ENCODE measurements at regions not wholly inside any gene's neighbourhood (a gene's known extent, or its start where the extent isn't known, plus 50 kb on each side); places are given as distances from the start of the nearest gene placed in this dataset.

DNA sequence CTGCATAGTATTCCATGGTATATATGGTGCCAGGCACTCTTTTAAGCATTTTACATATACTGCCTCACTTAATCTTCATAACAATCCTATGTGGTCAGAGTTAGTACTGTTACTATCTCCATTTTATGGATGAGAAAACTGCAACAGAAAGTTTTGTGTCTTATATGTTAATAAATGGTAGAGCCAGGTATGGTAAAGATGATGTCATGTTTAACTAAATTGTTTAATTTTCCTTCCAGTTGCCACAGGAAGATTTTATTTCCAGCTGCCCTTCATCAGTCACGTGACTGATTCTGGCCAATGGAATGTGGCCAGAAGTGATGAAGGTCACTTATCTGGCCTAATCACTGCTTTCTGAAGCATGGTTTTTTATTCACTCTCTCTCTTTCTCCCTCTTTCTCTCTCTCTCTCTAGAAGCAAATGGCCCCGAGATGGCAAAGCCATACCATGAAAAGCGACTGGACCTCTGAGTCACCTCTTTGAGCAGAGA, 75.7 kb upstream of the BTBD3 start:
- H3K9ac ChIP-seq (ENCODE audit: low read depth in 1 of 2, low read length in 2 of 2) = no peak overlapping the region
- no peaks in the 10 kb centered on the region for H3K36me3 ChIP-seq (ENCODE audit: control insufficient read depth in 2 of 2, insufficient read depth in 2 of 2, low read length in 2 of 2)
- no peak overlapping the region for H3K27ac ChIP-seq (ENCODE audit: low read depth in 2 of 2, low read length in 2 of 2)
- no peaks in the 10 kb centered on the region for H3K9me3 ChIP-seq (ENCODE audit: control insufficient read depth in 2 of 2, low read length in 2 of 2)
- no peaks in the 10 kb centered on the region for H3K27me3 ChIP-seq (ENCODE audit: control insufficient read depth in 2 of 2, insufficient read depth in 2 of 2, low read length in 2 of 2)
- H3K4me1 ChIP-seq (ENCODE audit: control insufficient read depth in 2 of 2, insufficient read depth in 2 of 2, low read length in 2 of 2) = no peaks in the 10 kb centered on the region
- no peak overlapping the region for H3K4me3 ChIP-seq (ENCODE audit: low read length in 2 of 2)

- H3K36me3 ChIP-seq (ENCODE audit: control insufficient read depth in 2 of 2, insufficient read depth in 2 of 2, low read length in 2 of 2) = no peaks in the 10 kb centered on the region
- no peaks in the 10 kb centered on the region for H3K4me1 ChIP-seq (ENCODE audit: control insufficient read depth in 2 of 2, insufficient read depth in 2 of 2, low read length in 2 of 2)
- no peaks in the 10 kb centered on the region for H3K9me3 ChIP-seq (ENCODE audit: control insufficient read depth in 2 of 2, low read length in 2 of 2)
- H3K27ac ChIP-seq (ENCODE audit: low read depth in 2 of 2, low read length in 2 of 2) = no peak overlapping the region
- H3K27me3 ChIP-seq (ENCODE audit: control insufficient read depth in 2 of 2, insufficient read depth in 2 of 2, low read length in 2 of 2) = no peaks in the 10 kb centered on the region
- no peak overlapping the region for H3K4me3 ChIP-seq (ENCODE audit: low read length in 2 of 2)
- no peak overlapping the region for H3K9ac ChIP-seq (ENCODE audit: low read depth in 1 of 2, low read length in 2 of 2)
These were observed 74.4 kb upstream of the BTBD3 start for GRCh38 chr20:11843289-11843688.

- Histone ChIP-seq H3K9me3 (ENCODE audit: control insufficient read depth in 2 of 2, low read length in 2 of 2) (no peaks in the 10 kb centered on the region), H3K9ac (ENCODE audit: low read depth in 1 of 2, low read length in 2 of 2) (no peak overlapping the region), H3K27ac (ENCODE audit: low read depth in 2 of 2, low read length in 2 of 2) (no peak overlapping the region), H3K4me3 (ENCODE audit: low read length in 2 of 2) (no peak overlapping the region), H3K4me1 (ENCODE audit: control insufficient read depth in 2 of 2, insufficient read depth in 2 of 2, low read length in 2 of 2) (no peaks in the 10 kb centered on the region), H3K27me3 (ENCODE audit: control insufficient read depth in 2 of 2, insufficient read depth in 2 of 2, low read length in 2 of 2) (no peaks in the 10 kb centered on the region), H3K36me3 (ENCODE audit: control insufficient read depth in 2 of 2, insufficient read depth in 2 of 2, low read length in 2 of 2) (no peaks in the 10 kb centered on the region)
These were observed 73.0 kb upstream of the BTBD3 start for GRCh38 chr20:11844691-11845090.

- H3K4me1 ChIP-seq (ENCODE audit: control insufficient read depth in 2 of 2, insufficient read depth in 2 of 2, low read length in 2 of 2) = no peaks in the 10 kb centered on the region
- no peak overlapping the region for H3K4me3 ChIP-seq (ENCODE audit: low read length in 2 of 2)
- H3K9ac ChIP-seq (ENCODE audit: low read depth in 1 of 2, low read length in 2 of 2) = no peak overlapping the region
- H3K27me3 ChIP-seq (ENCODE audit: control insufficient read depth in 2 of 2, insufficient read depth in 2 of 2, low read length in 2 of 2) = no peaks in the 10 kb centered on the region
- no peaks in the 10 kb centered on the region for H3K36me3 ChIP-seq (ENCODE audit: control insufficient read depth in 2 of 2, insufficient read depth in 2 of 2, low read length in 2 of 2)
- H3K27ac ChIP-seq (ENCODE audit: low read depth in 2 of 2, low read length in 2 of 2) = no peak overlapping the region
- no peaks in the 10 kb centered on the region for H3K9me3 ChIP-seq (ENCODE audit: control insufficient read depth in 2 of 2, low read length in 2 of 2)
These were observed 72.4 kb upstream of the BTBD3 start for GRCh38 chr20:11845340-11845739.

DNA sequence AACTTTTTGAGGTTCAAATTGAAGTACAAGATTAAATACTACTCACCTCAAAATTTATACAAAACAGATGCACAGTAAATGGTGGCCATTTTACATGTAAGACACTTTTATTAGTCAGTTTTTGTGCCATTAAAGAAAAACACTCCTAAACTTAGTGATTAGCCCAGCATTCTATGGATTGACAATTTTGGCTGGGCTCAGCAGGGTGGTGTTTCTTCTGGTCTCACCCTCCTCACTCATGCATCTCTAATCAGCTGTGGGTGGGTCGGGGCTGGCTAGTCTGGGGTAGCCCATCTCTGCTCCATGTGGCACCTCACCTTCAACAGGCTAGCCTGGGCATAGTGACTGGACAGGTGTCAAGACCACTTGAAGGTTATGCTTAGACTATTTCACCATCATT, 71.6 kb upstream of the BTBD3 start:
- Histone ChIP-seq H3K9ac (ENCODE audit: low read depth in 1 of 2, low read length in 2 of 2) (no peak overlapping the region), H3K27ac (ENCODE audit: low read depth in 2 of 2, low read length in 2 of 2) (no peak overlapping the region), H3K27me3 (ENCODE audit: control insufficient read depth in 2 of 2, insufficient read depth in 2 of 2, low read length in 2 of 2) (no peaks in the 10 kb centered on the region), H3K9me3 (ENCODE audit: control insufficient read depth in 2 of 2, low read length in 2 of 2) (no peaks in the 10 kb centered on the region), H3K4me1 (ENCODE audit: control insufficient read depth in 2 of 2, insufficient read depth in 2 of 2, low read length in 2 of 2) (no peaks in the 10 kb centered on the region), H3K36me3 (ENCODE audit: control insufficient read depth in 2 of 2, insufficient read depth in 2 of 2, low read length in 2 of 2) (no peaks in the 10 kb centered on the region), H3K4me3 (ENCODE audit: low read length in 2 of 2) (no peak overlapping the region)

GRCh38 chr20:11847827-11848226, 69.9 kb upstream of the BTBD3 start:
- no peak overlapping the region for H3K9ac ChIP-seq (ENCODE audit: low read depth in 1 of 2, low read length in 2 of 2)
- H3K9me3 ChIP-seq (ENCODE audit: control insufficient read depth in 2 of 2, low read length in 2 of 2) = no peaks in the 10 kb centered on the region
- H3K36me3 ChIP-seq (ENCODE audit: control insufficient read depth in 2 of 2, insufficient read depth in 2 of 2, low read length in 2 of 2) = no peaks in the 10 kb centered on the region
- no peaks in the 10 kb centered on the region for H3K4me1 ChIP-seq (ENCODE audit: control insufficient read depth in 2 of 2, insufficient read depth in 2 of 2, low read length in 2 of 2)
- no peak overlapping the region for H3K27ac ChIP-seq (ENCODE audit: low read depth in 2 of 2, low read length in 2 of 2)
- no peaks in the 10 kb centered on the region for H3K27me3 ChIP-seq (ENCODE audit: control insufficient read depth in 2 of 2, insufficient read depth in 2 of 2, low read length in 2 of 2)
- no peak overlapping the region for H3K4me3 ChIP-seq (ENCODE audit: low read length in 2 of 2)

DNA sequence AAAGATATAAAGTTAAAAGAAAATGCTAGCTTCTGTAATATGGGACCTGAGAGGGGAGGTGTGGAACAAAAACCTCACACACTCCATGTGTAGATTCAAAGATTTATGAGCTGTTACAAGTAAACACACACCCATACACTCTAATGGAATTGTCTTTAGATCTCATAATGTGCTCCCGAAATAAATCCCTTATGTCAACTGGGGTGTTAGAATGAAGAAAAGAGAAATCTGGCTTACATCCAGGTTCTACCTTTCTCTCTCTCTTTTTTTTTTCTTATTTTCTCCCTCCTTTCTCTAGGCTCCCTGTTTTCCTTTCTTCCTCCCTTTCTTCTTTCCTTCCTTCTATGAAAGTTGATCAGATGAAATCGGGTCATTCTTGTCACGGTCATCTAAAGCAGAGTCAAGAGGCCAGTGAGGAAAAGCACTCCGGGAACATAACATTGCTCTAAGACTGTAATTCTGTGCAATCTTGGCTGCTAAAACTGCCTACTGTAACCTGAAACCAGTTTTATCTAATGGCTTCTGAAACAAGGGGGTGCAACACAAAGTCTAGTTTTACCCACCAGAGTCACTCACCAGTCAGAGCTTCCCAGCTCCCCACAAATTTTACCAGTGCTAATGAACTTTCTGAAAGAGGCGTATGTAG, 68.3 kb upstream of the BTBD3 start:
- Histone ChIP-seq H3K4me1 (ENCODE audit: control insufficient read depth in 2 of 2, insufficient read depth in 2 of 2, low read length in 2 of 2) (no peaks in the 10 kb centered on the region), H3K4me3 (ENCODE audit: low read length in 2 of 2) (no peak overlapping the region), H3K27ac (ENCODE audit: low read depth in 2 of 2, low read length in 2 of 2) (no peak overlapping the region), H3K27me3 (ENCODE audit: control insufficient read depth in 2 of 2, insufficient read depth in 2 of 2, low read length in 2 of 2) (no peaks in the 10 kb centered on the region), H3K36me3 (ENCODE audit: control insufficient read depth in 2 of 2, insufficient read depth in 2 of 2, low read length in 2 of 2) (no peaks in the 10 kb centered on the region), H3K9ac (ENCODE audit: low read depth in 1 of 2, low read length in 2 of 2) (no peak overlapping the region), H3K9me3 (ENCODE audit: control insufficient read depth in 2 of 2, low read length in 2 of 2) (no peaks in the 10 kb centered on the region)

DNA sequence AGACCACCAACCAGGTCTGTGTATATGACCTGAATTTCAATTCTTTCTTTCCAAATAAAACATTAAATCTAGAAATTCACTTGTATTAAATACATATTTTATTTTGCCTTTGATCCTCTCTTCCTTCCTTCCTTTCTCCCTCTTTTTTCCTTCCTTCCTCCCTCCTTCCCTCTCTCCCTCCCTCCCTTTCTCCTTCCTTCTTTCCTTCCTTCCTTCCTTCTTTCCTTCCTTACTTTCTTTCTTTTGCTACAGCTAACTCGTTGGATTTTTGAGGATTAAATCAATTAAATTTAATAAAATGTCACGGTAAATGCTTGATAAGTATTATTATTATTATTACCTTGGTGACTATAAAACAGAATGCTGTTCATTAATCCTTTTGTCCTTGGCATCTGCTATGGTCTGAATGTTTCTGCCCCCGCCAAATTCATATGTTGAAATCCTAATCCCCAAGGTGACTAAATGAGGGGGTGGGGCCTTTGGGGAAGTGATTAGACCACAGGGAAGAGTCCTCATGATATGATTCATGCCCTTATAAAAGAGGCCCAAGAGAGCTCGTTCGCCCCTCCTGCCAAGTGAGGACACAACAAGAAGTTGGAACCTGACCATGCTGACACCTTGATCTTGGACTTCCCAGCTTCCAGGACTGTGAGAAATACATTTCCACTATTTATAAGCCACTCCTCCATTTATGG, 67.6 kb upstream of the BTBD3 start:
- Histone ChIP-seq H3K4me1 (ENCODE audit: control insufficient read depth in 2 of 2, insufficient read depth in 2 of 2, low read length in 2 of 2) (no peaks in the 10 kb centered on the region), H3K36me3 (ENCODE audit: control insufficient read depth in 2 of 2, insufficient read depth in 2 of 2, low read length in 2 of 2) (no peaks in the 10 kb centered on the region), H3K27me3 (ENCODE audit: control insufficient read depth in 2 of 2, insufficient read depth in 2 of 2, low read length in 2 of 2) (no peaks in the 10 kb centered on the region), H3K27ac (ENCODE audit: low read depth in 2 of 2, low read length in 2 of 2) (no peak overlapping the region), H3K9ac (ENCODE audit: low read depth in 1 of 2, low read length in 2 of 2) (no peak overlapping the region), H3K9me3 (ENCODE audit: control insufficient read depth in 2 of 2, low read length in 2 of 2) (no peaks in the 10 kb centered on the region), H3K4me3 (ENCODE audit: low read length in 2 of 2) (no peak overlapping the region)

DNA sequence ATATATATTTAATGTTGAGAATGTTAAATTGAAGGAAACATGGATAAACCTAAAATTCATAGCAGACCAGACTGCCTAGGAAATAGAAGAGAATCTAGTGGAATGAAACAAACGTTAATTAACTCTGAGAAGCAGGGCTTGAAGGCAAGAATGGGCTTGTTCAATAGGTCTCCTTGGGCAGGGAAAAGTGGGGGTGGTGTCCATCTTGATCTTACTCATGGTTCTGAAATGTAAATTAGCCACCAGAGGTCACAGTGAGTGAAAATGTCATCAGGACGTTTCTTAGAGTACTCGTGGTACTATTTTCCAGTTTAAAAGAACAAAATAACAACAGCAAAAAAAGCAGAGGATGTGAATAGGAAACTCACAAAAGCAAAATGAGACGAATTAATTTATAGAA, 66.8 kb upstream of the BTBD3 start:
- Histone ChIP-seq H3K4me3 (ENCODE audit: low read length in 2 of 2) (no peak overlapping the region), H3K36me3 (ENCODE audit: control insufficient read depth in 2 of 2, insufficient read depth in 2 of 2, low read length in 2 of 2) (no peaks in the 10 kb centered on the region), H3K4me1 (ENCODE audit: control insufficient read depth in 2 of 2, insufficient read depth in 2 of 2, low read length in 2 of 2) (no peaks in the 10 kb centered on the region), H3K27me3 (ENCODE audit: control insufficient read depth in 2 of 2, insufficient read depth in 2 of 2, low read length in 2 of 2) (no peaks in the 10 kb centered on the region), H3K9ac (ENCODE audit: low read depth in 1 of 2, low read length in 2 of 2) (no peak overlapping the region), H3K9me3 (ENCODE audit: control insufficient read depth in 2 of 2, low read length in 2 of 2) (no peaks in the 10 kb centered on the region), H3K27ac (ENCODE audit: low read depth in 2 of 2, low read length in 2 of 2) (no peak overlapping the region)

DNA sequence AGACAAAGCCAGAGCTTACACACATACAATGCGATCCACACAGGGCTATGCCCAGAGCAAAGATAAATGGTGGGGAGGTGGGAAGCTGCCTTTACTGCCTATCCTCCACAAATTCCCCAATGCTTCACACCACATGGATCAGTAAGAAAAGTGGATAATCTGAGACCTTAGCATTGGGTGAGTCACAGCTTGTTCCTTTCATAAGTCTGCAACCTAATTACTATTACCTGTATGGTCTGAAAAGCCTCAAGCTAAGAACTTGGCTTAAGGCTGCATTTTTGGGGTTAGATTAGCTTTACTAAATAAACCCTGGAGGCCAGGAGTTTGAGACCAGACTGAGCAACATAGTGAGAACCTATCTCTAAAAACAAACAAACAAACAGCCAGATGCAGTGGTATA, 66.0 kb upstream of the BTBD3 start:
- H3K4me1 ChIP-seq (ENCODE audit: control insufficient read depth in 2 of 2, insufficient read depth in 2 of 2, low read length in 2 of 2) = no peaks in the 10 kb centered on the region
- no peak overlapping the region for H3K4me3 ChIP-seq (ENCODE audit: low read length in 2 of 2)
- no peak overlapping the region for H3K9ac ChIP-seq (ENCODE audit: low read depth in 1 of 2, low read length in 2 of 2)
- no peaks in the 10 kb centered on the region for H3K36me3 ChIP-seq (ENCODE audit: control insufficient read depth in 2 of 2, insufficient read depth in 2 of 2, low read length in 2 of 2)
- H3K9me3 ChIP-seq (ENCODE audit: control insufficient read depth in 2 of 2, low read length in 2 of 2) = no peaks in the 10 kb centered on the region
- no peak overlapping the region for H3K27ac ChIP-seq (ENCODE audit: low read depth in 2 of 2, low read length in 2 of 2)
- H3K27me3 ChIP-seq (ENCODE audit: control insufficient read depth in 2 of 2, insufficient read depth in 2 of 2, low read length in 2 of 2) = no peaks in the 10 kb centered on the region
